Lower leg skin (tissue), 3 donors: ENCODE measurements at regions not wholly inside any gene's neighbourhood (a gene's known extent, or its start where the extent isn't known, plus 50 kb on each side); places are given as distances from the start of the nearest gene placed in this dataset.

Source experiments
- POLR2A ChIP-seq, 2 donors: fragments of 450-650 bp; IDR thresholded peaks; one replicate each; pipeline ENCODE4 v1.6.1; 2016 to 2017; ENCODE audit warnings: antibody characterized with exemption in 2 of 2, mild to moderate bottlenecking in 1 of 2, moderate library complexity in 1 of 2
- TF ChIP-seq, protein P1 (sequence below), 3 donors: fragments of 450-650 bp; IDR thresholded peaks; one replicate each; pipeline ENCODE4 v1.5.1; 2016; ENCODE audit warnings: antibody characterized with exemption in 3 of 3, mild to moderate bottlenecking in 3 of 3, moderate library complexity in 2 of 3

DNA sequence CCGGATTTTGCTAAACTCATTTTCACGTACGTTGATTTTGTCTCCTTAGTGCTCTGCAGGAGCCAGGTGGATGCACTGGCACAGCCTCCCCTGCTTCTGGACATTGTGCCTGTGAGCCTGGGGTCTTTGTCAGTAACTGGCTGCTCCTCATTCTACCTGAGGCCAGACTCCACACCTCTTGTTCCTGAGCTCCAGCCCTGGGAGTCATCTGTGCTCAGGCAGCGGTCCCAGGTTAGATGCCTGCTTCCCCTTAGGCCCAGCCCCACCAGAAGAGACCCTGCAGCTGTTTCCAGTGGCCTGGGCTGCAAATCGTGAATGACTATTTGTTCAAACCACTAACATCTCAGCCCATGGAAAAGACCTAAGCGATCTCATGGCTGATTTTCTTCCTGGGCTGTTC, 129.1 kb downstream of the ERMARD start:
- TF ChIP-seq POLR2A (IDR thresholded peaks at IDR 0.05), result no peak
- TF ChIP-seq, protein P1, sequence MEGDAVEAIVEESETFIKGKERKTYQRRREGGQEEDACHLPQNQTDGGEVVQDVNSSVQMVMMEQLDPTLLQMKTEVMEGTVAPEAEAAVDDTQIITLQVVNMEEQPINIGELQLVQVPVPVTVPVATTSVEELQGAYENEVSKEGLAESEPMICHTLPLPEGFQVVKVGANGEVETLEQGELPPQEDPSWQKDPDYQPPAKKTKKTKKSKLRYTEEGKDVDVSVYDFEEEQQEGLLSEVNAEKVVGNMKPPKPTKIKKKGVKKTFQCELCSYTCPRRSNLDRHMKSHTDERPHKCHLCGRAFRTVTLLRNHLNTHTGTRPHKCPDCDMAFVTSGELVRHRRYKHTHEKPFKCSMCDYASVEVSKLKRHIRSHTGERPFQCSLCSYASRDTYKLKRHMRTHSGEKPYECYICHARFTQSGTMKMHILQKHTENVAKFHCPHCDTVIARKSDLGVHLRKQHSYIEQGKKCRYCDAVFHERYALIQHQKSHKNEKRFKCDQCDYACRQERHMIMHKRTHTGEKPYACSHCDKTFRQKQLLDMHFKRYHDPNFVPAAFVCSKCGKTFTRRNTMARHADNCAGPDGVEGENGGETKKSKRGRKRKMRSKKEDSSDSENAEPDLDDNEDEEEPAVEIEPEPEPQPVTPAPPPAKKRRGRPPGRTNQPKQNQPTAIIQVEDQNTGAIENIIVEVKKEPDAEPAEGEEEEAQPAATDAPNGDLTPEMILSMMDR (IDR thresholded peaks at IDR 0.05), result no peak
